HepG2 (cell line): ENCODE measurements at regions not wholly inside any gene's neighbourhood (a gene's known extent, or its start where the extent isn't known, plus 50 kb on each side); places are given as distances from the start of the nearest gene placed in this dataset.

Source experiments
- ASH2L ChIP-seq: fragments of 300-600, 200-600 bp; sonication (generic); IDR thresholded peaks from 2 replicates; pipeline ENCODE4 v1.7.0; 2017; ENCODE audit warnings: low read depth, mild to moderate bottlenecking, moderate library complexity, mixed read lengths, low read length; ENCODE audit not compliant: insufficient read length
- DNMT3B ChIP-seq: conservative IDR thresholded peaks from 2 replicates; pipeline ENCODE4 v1.6.1; 2016; ENCODE audit warnings: missing biosample characterization, control low read depth
- JUNB ChIP-seq: sonication (generic); formaldehyde crosslinking; IDR thresholded peaks from 2 replicates; pipeline ENCODE4 v1.8.0; 2022; ENCODE audit warnings: missing genetic modification reagents, mild to moderate bottlenecking, borderline replicate concordance
- MYC ChIP-seq: sonication (generic); formaldehyde crosslinking; IDR thresholded peaks from 2 replicates; pipeline ENCODE4 v1.9.0; 2021; ENCODE audit warnings: missing genetic modification reagents, borderline replicate concordance
- TBP ChIP-seq: sonication (generic); formaldehyde crosslinking; IDR thresholded peaks from 2 replicates; pipeline ENCODE4 v1.5.0; 2020; ENCODE audit warnings: missing genetic modification reagents
- ZFAT ChIP-seq: sonication (generic); formaldehyde crosslinking; conservative IDR thresholded peaks from 2 replicates; pipeline ENCODE4 v1.8.1; 2023; ENCODE audit warnings: missing genetic modification reagents, inconsistent platforms
- ZNF354B ChIP-seq: sonication (generic); formaldehyde crosslinking; IDR thresholded peaks from 2 replicates; pipeline ENCODE4 v1.8.0; 2022; ENCODE audit warnings: mild to moderate bottlenecking, missing genetic modification reagents
- TF ChIP-seq, protein P1 (sequence below): sonication (generic); formaldehyde crosslinking; IDR thresholded peaks from 2 replicates; pipeline ENCODE4 v1.5.0; 2020; ENCODE audit warnings: mild to moderate bottlenecking, missing genetic modification reagents, moderate library complexity
- TF ChIP-seq, protein P2 (sequence below): sonication (generic); formaldehyde crosslinking; IDR thresholded peaks from 2 replicates; pipeline ENCODE4 v1.4.0; 2020; ENCODE audit warnings: missing genetic modification reagents
- TF ChIP-seq, protein P3 (sequence below): sonication (generic); formaldehyde crosslinking; IDR thresholded peaks from 2 replicates; pipeline ENCODE4 v1.8.0; 2022; ENCODE audit warnings: mild to moderate bottlenecking, missing genetic modification reagents
- TF ChIP-seq, protein P4 (sequence below): sonication (generic); formaldehyde crosslinking; IDR thresholded peaks from 2 replicates; pipeline ENCODE4 v1.8.1; 2023; ENCODE audit warnings: missing genetic modification reagents, inconsistent platforms, borderline replicate concordance

DNA sequence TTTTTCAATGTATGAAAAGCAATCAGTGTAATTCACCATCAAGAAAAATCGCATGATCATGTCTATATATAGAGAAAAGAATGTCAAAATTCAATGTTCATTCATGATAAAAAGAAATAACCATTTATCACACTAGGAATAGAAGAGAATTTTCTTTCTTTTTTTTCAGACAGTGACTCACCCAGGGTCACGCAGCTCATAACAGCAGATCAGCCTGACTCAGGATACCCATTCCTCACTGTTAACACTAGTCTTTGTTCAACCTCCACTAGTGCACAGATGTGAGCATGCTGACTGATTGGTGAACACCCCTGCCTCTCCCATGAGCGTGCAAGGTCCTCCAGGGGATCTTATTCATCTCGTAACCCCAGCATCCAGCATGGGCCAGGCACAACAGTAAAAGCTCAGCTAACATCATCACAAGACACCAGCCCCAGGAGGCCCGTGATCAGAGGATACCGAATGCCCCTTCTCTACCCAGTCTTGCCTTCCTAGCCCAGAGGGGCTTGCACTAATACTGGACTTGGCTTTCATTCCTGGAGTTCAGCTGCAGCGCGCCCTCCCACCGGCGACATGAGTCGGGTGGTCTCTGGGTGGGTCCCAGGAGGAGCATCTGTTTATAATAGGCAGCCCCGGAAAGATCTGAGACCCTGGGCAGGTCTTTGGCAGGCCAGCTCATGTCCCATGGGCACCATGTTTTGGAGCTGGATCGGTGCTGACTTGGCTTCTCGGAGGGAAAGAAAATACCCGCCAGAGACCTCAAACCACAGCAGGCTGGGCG, 539.5 kb upstream of the SLC10A2 start:
- TF ChIP-seq, protein P1, sequence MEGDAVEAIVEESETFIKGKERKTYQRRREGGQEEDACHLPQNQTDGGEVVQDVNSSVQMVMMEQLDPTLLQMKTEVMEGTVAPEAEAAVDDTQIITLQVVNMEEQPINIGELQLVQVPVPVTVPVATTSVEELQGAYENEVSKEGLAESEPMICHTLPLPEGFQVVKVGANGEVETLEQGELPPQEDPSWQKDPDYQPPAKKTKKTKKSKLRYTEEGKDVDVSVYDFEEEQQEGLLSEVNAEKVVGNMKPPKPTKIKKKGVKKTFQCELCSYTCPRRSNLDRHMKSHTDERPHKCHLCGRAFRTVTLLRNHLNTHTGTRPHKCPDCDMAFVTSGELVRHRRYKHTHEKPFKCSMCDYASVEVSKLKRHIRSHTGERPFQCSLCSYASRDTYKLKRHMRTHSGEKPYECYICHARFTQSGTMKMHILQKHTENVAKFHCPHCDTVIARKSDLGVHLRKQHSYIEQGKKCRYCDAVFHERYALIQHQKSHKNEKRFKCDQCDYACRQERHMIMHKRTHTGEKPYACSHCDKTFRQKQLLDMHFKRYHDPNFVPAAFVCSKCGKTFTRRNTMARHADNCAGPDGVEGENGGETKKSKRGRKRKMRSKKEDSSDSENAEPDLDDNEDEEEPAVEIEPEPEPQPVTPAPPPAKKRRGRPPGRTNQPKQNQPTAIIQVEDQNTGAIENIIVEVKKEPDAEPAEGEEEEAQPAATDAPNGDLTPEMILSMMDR, result no peak
- TF ChIP-seq, protein P2, sequence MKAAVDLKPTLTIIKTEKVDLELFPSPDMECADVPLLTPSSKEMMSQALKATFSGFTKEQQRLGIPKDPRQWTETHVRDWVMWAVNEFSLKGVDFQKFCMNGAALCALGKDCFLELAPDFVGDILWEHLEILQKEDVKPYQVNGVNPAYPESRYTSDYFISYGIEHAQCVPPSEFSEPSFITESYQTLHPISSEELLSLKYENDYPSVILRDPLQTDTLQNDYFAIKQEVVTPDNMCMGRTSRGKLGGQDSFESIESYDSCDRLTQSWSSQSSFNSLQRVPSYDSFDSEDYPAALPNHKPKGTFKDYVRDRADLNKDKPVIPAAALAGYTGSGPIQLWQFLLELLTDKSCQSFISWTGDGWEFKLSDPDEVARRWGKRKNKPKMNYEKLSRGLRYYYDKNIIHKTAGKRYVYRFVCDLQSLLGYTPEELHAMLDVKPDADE, result no peak
- TF ChIP-seq ASH2L (no peak), MYC (CRISPR knock-in tag) (no peak), JUNB (CRISPR knock-in tag) (no peak), ZFAT (CRISPR knock-in tag) (no peak), TBP (CRISPR knock-in tag) (no peak), DNMT3B (CRISPR knock-in tag) (no peak), ZNF354B (CRISPR knock-in tag) (no peak)
- TF ChIP-seq, protein P3, sequence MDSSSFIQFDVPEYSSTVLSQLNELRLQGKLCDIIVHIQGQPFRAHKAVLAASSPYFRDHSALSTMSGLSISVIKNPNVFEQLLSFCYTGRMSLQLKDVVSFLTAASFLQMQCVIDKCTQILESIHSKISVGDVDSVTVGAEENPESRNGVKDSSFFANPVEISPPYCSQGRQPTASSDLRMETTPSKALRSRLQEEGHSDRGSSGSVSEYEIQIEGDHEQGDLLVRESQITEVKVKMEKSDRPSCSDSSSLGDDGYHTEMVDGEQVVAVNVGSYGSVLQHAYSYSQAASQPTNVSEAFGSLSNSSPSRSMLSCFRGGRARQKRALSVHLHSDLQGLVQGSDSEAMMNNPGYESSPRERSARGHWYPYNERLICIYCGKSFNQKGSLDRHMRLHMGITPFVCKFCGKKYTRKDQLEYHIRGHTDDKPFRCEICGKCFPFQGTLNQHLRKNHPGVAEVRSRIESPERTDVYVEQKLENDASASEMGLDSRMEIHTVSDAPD (CRISPR knock-in tag), result no peak
- TF ChIP-seq, protein P4, sequence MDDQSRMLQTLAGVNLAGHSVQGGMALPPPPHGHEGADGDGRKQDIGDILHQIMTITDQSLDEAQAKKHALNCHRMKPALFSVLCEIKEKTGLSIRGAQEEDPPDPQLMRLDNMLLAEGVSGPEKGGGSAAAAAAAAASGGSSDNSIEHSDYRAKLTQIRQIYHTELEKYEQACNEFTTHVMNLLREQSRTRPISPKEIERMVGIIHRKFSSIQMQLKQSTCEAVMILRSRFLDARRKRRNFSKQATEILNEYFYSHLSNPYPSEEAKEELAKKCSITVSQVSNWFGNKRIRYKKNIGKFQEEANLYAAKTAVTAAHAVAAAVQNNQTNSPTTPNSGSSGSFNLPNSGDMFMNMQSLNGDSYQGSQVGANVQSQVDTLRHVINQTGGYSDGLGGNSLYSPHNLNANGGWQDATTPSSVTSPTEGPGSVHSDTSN, result no peak
